Skeletal muscle satellite cell (primary cell): ENCODE measurements at regions not wholly inside any gene's neighbourhood (a gene's known extent, or its start where the extent isn't known, plus 50 kb on each side); places are given as distances from the start of the nearest gene placed in this dataset.

Experiments
- H3K27me3 ChIP-seq: 2 replicates; pipeline ENCODE4 v1.7.0; 2013; ENCODE audit warnings: low read length; ENCODE audit not compliant: control insufficient read depth, insufficient read depth
- H3K36me3 ChIP-seq: 2 replicates; pipeline ENCODE4 v1.7.0; 2013; ENCODE audit warnings: mild to moderate bottlenecking, control low read depth, low read length; ENCODE audit not compliant: insufficient read depth
- H3K4me1 ChIP-seq: 2 replicates; pipeline ENCODE4 v1.7.0; 2013; ENCODE audit warnings: low read length; ENCODE audit not compliant: control insufficient read depth, insufficient read depth
- H3K4me2 ChIP-seq: 2 replicates; pipeline ENCODE4 v1.7.0; 2013; ENCODE audit warnings: mild to moderate bottlenecking, low read length
- H3K4me3 ChIP-seq: 2 replicates; pipeline ENCODE4 v1.7.0; 2013; ENCODE audit warnings: low read length
- H3K9ac ChIP-seq: 2 replicates; pipeline ENCODE4 v1.7.0; 2013; ENCODE audit warnings: mild to moderate bottlenecking, low read depth, low read length, moderate library complexity
- H3K9me3 ChIP-seq: replicated peaks from 2 replicates; pipeline ENCODE4 v1.7.0; 2013; ENCODE audit warnings: mild to moderate bottlenecking, control low read depth, low read length

DNA sequence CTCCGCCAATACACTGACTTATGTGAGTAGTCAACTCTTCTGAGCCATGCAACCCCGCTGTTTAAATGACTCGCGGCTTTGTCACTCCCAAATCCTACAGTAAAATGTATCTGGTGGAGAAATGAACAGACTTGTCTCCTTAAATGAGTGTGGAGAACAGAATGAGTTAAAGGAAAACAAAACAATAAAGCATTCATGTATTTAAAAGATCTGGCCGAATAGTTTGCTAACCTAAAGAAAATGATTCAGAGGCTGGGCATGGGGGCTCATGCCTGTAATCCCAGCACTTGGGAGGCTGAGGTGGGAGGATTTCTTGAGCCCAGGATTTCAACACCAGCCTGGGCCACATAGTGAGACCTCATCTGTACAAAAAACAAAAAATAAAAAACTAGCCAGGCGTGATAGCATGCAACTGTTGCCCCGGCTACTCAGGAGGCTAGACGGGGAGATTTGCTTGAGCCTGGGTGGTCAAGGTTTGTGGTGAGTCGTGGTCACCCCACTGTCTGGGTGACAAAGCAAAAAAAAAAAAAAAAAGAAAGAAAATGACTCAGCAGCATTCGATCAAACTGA is 86.5 kb upstream of the PFKP start:
- Histone ChIP-seq H3K27me3 (peaks cover 3% of the 10 kb centered on the region), H3K4me2 (peak overlapping the region; percentile 56), H3K4me1 (peaks cover 33% of the 10 kb centered on the region), H3K9me3 (no peaks in the 10 kb centered on the region), H3K36me3 (no peaks in the 10 kb centered on the region), H3K9ac (no peak overlapping the region), H3K4me3 (no peak overlapping the region)

DNA sequence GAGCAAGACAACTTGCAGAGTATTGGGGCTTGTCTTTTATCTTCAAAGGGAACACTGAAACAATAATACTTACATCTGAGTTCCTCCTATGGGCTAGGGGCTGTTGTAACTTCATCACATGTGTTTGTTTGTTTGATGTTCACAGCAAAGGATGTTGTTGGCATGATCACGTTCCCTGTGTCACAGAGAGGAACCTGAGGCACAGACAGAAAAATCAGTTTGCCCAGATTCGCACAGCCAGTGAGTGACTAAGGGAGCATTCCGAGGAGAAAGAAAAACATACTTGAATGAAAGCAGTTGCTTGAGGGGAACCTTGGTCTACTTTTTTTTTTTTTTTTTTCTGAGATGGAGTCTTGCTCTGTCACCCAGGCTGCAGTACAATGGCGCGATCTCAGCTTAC is 87.2 kb upstream of the PFKP start:
- H3K9me3 ChIP-seq: no peaks in the 10 kb centered on the region
- H3K4me2 ChIP-seq: peak overlapping the region; percentile 56
- H3K4me1 ChIP-seq: peaks cover 28% of the 10 kb centered on the region
- no peak overlapping the region for H3K9ac ChIP-seq
- peaks cover 3% of the 10 kb centered on the region for H3K27me3 ChIP-seq
- H3K36me3 ChIP-seq: no peaks in the 10 kb centered on the region
- no peak overlapping the region for H3K4me3 ChIP-seq

DNA sequence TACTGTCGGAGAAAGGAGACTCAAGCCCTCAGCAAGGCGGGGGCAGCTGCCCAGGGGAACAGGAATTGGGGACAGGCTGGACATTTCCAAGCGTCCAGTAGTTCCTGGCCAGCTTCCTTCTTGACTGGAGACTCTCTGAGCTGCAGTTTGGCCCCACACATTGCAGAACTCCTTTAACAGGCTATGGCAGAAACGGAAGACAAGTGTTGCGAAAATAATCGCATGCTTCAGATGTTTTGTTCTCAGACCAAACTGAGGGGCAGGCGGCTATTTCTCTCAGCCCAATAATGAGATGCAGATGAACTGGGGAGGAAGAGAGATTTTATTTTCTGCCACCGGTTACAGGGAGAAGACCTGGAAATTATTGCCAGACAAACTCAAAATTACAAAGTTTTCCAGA is 88.0 kb upstream of the PFKP start:
- Histone ChIP-seq H3K36me3 (no peaks in the 10 kb centered on the region), H3K4me1 (peaks cover 28% of the 10 kb centered on the region), H3K4me3 (no peak overlapping the region), H3K27me3 (peaks cover 8% of the 10 kb centered on the region), H3K4me2 (no peak overlapping the region), H3K9ac (no peak overlapping the region), H3K9me3 (no peaks in the 10 kb centered on the region)

DNA sequence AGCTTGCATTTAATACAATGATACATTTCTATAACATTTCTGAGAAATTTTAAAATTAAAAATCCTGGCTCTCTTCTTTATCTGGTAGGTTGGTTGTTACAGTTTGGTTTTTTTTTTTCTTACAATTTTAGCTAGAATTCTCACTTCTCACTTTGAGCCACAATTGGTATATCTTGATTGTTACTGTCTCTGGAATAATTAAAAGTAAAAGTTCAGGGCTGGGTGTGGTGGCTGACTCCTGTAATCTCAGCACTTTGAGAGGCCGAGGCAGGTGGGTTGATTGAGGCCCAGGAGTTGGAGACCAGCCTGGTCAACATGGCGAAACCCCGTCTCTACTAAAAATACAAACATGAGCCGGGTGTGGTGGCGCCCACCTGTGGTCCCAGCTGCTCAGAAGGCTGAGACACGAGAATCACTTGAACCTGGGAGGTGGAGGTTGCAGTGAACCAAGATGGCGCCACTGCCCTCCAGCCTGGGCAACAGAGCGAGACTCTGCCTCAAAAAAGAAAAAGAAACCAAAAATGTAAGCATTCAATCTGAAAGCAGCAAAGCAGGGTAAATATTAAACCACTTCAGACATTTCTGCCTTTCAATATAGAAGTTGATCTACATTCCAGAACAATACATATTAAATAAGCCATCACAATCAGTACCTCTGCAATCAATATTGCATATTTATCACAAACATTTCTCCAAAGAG is 88.6 kb upstream of the PFKP start:
- no peaks in the 10 kb centered on the region for H3K9me3 ChIP-seq
- no peak overlapping the region for H3K4me2 ChIP-seq
- no peaks in the 10 kb centered on the region for H3K36me3 ChIP-seq
- H3K9ac ChIP-seq: no peak overlapping the region
- peaks cover 28% of the 10 kb centered on the region for H3K4me1 ChIP-seq
- peaks cover 12% of the 10 kb centered on the region for H3K27me3 ChIP-seq
- no peak overlapping the region for H3K4me3 ChIP-seq

DNA sequence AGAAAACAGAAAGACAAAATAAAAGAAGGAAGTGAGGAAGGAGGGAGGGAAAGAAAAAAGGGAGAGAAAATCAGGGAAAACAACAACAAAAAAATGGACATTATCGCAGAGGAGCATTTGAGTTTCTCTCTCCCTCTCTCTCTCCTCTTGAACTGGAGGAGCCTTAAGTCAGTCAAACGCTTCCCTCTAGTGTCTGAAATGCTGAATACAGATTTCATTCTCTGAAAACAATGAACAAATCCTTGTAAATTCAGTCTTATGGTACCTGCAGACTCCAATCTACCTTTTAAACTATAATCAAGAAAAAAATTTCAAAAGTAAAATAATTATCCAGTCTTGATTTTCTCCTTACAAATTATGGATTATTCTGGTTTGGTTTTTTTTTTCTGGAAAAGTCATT is 89.2 kb upstream of the PFKP start:
- Histone ChIP-seq H3K4me1 (peaks cover 28% of the 10 kb centered on the region), H3K4me3 (no peak overlapping the region), H3K4me2 (no peak overlapping the region), H3K36me3 (no peaks in the 10 kb centered on the region), H3K9me3 (no peaks in the 10 kb centered on the region), H3K9ac (no peak overlapping the region), H3K27me3 (peaks cover 12% of the 10 kb centered on the region)

DNA sequence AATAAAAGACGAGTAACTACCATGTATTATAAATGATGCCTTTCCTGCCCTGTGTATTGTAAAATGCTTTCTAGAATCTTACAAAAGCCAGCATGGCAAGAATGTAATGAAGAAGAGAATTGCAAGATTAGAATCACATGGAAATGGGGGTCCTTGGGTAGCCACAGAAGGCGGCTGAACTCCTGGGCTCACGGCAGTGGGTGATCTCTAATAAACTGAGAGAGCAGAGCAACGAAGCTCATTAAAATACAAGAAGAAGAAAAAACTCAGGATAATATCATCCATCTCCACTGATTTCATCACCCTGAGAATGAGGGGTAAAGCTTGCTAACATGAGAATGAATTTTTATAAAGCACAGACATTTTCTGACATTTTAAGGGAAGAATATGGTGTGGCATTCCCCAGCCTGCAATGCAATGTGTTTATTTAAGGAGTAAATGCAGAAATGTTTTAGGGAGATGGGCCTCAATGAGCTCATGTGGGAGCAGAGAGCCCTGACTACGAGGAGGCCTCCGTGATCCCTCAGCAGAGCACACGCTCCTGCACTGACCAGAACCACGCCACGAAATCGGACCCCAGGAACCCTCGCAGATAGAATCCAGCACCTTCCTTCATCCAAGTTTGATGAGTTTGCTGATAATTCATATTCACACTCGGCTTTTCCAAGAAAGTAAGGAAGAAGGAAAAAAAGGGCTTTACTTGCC is 92.7 kb upstream of the PFKP start:
- H3K4me2 ChIP-seq: no peak overlapping the region

DNA sequence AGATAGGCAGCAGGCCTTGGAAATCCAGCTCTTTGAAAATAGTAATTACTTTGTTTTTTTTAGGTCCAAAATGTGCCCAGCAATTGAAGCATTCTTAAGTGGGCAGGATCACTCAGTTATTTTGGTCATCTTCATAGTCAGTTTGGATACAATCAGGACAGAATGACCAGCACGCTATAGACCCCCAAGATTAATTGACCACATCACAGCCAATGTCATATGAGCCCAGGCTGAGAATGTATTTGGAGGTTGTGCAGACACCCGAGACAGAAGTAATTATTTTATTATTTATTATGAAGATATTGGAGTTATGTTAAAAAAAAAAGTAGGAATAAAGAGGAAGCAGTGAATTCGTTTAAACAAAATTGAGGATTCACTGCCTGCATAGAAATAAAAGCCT is 93.3 kb upstream of the PFKP start:
- no peak overlapping the region for H3K9ac ChIP-seq
- H3K4me3 ChIP-seq: no peak overlapping the region
- H3K27me3 ChIP-seq: peaks cover 20% of the 10 kb centered on the region
- H3K4me1 ChIP-seq: peaks cover 6% of the 10 kb centered on the region
- H3K36me3 ChIP-seq: no peaks in the 10 kb centered on the region
- no peaks in the 10 kb centered on the region for H3K9me3 ChIP-seq
- H3K4me2 ChIP-seq: no peak overlapping the region

More for the DNA sequence above, 92.7 kb upstream of the PFKP start:
- no peak overlapping the region for H3K9ac ChIP-seq
- peaks cover 20% of the 10 kb centered on the region for H3K27me3 ChIP-seq
- no peaks in the 10 kb centered on the region for H3K9me3 ChIP-seq
- H3K36me3 ChIP-seq: no peaks in the 10 kb centered on the region
- peaks cover 10% of the 10 kb centered on the region for H3K4me1 ChIP-seq
- H3K4me3 ChIP-seq: no peak overlapping the region

DNA sequence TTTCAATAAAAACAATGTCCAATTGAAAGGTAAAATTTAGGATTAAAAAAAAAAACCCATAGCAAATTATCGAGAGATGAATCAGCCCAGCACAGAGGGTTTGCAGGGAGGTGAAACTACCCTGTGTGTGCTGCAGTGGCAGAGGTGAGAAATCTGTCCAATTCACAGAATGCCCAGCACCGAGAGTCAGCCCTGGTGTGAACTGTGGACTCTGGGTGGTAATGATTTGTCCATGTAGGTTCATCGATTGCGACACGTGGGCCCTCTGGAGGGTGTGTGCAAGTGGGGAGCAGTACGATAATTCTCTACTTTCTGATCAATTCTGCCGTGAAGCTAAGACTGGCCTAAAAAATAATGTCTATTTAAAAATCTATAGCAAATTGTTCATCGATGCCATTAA is 94.5 kb upstream of the PFKP start:
- H3K27me3 ChIP-seq: peaks cover 21% of the 10 kb centered on the region
- no peak overlapping the region for H3K4me3 ChIP-seq
- no peak overlapping the region for H3K4me2 ChIP-seq
- peaks cover 16% of the 10 kb centered on the region for H3K4me1 ChIP-seq
- H3K9me3 ChIP-seq: no peaks in the 10 kb centered on the region
- no peaks in the 10 kb centered on the region for H3K36me3 ChIP-seq
- H3K9ac ChIP-seq: no peak overlapping the region

DNA sequence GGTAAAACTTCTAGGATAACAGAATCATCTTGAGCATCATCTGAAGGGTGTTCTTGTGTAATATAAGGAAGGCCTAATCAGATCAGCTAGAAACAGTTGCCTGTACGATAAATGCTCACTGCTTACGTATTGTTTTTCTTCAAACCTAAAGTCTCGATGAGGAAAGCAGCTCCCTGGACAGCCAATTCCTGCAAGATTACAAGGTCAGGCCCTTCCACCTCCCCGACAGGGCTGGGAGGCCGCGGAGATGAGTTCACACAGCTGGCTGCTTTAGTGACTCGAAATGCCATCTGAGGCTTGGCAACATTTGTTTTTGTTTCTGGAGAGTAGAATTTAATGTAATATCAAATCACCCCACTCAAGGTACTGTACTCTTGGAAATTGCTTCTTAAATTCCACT is 95.1 kb upstream of the PFKP start:
- Histone ChIP-seq H3K27me3 (peaks cover 27% of the 10 kb centered on the region), H3K4me1 (peaks cover 16% of the 10 kb centered on the region), H3K9me3 (no peaks in the 10 kb centered on the region), H3K36me3 (no peaks in the 10 kb centered on the region), H3K4me3 (no peak overlapping the region), H3K4me2 (no peak overlapping the region), H3K9ac (no peak overlapping the region)

DNA sequence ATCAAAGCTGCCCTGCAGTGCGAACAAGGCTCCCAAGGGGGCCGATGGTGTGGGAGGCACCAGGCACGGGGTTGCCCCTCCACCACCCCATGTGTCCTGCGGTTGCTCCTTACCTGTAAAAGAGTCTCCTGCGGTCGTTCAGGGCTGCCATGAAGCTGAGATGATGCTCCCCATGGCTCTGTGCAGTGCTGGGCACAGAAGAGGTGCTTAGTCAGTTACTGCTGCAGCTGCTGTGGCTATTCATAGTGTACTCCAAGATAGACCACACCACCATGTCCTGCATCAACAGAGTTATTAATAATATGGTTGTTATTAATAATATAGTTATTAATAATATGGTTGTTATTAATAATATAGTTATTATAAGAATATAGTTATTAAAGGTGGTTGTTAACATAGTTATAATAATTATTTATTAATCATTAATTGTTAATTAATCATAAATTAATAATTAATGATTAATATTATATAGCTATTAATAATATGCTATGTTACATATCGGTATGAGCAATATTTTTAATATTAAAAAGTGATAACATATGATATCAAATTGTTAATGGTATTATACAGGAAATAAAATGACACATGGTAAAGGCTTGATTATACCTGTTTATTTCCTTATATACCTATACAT is 97.0 kb upstream of the PFKP start:
- Histone ChIP-seq H3K9ac (no peak overlapping the region), H3K36me3 (no peaks in the 10 kb centered on the region), H3K4me2 (no peak overlapping the region), H3K4me3 (no peak overlapping the region), H3K9me3 (no peaks in the 10 kb centered on the region), H3K27me3 (peaks cover 35% of the 10 kb centered on the region), H3K4me1 (peaks cover 16% of the 10 kb centered on the region)

DNA sequence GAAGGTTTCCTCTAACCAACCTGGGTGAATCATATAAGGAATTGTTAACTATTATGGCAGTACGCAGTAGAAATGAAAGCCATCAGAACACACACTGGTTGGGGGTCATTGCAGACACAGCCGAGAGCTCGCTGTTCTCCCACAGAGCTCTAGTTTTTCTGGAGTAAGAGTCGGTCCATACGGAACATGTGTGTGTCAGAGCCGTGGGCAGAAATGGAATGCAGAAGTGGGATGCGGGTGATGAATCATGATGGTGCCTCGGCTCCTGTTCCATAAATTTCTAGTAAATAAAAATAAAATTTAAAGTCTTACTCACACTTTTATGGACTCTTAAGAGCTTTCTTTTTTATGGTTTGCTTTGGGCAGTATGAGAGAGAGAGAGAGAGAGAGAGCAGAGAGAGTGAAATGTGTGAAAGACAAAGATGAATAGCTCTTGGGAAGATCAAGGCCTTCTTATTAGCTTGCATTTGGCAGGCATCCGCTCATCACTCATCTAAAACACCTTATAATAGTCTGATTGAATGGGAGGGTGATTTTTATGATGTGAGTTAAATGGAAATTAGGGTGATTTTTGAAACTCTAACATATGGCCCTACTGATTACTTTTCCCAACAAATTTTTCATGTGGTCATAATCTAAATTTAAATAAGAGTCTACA is 98.8 kb upstream of the PFKP start:
- H3K9ac ChIP-seq: no peak overlapping the region
- no peak overlapping the region for H3K4me3 ChIP-seq
- peak overlapping the region; percentile 26 for H3K4me2 ChIP-seq
- H3K4me1 ChIP-seq: peaks cover 16% of the 10 kb centered on the region
- H3K36me3 ChIP-seq: no peaks in the 10 kb centered on the region
- no peaks in the 10 kb centered on the region for H3K9me3 ChIP-seq
- H3K27me3 ChIP-seq: peaks cover 37% of the 10 kb centered on the region
